A204.1 (cell line): ENCODE measurements at regions not wholly inside any gene's neighbourhood (a gene's known extent, or its start where the extent isn't known, plus 50 kb on each side); places are given as distances from the start of the nearest gene placed in this dataset.

Source experiments
- FAIRE-seq: peaks from 2 replicates; lab custom pipeline; 2012; peaks lifted over from hg19 to GRCh38; lab: Jason Lieb, UNC

GRCh38 chr3:127374086-127375010 is 86.5 kb upstream of the PRR20G start:
- FAIRE-seq, result no peak

GRCh38 chr3:127373441-127374085 is 85.7 kb upstream of the PRR20G start:
- FAIRE-seq, result no peak

- no peak for FAIRE-seq
Measured at GRCh38 chr3:127371846-127372245, 84.0 kb upstream of the PRR20G start.

- FAIRE-seq, result no peak
Measured at GRCh38 chr3:127371334-127371733, 83.5 kb upstream of the PRR20G start.

- no peak for FAIRE-seq
Measured at GRCh38 chr3:127370906-127371305, 83.1 kb upstream of the PRR20G start.

- no peak for FAIRE-seq
Measured at GRCh38 chr3:127369356-127369935, 81.6 kb upstream of the PRR20G start.

- FAIRE-seq, result no peak
Measured at GRCh38 chr3:127368186-127369032, 80.6 kb upstream of the PRR20G start.

- no peak for FAIRE-seq
Measured at GRCh38 chr3:127367593-127367992, 79.7 kb upstream of the PRR20G start.

GRCh38 chr3:127366383-127366782 is 78.5 kb upstream of the PRR20G start:
- no peak for FAIRE-seq

GRCh38 chr3:127365163-127365798 is 77.4 kb upstream of the PRR20G start:
- FAIRE-seq, result no peak

- FAIRE-seq, result no peak
Measured at GRCh38 chr3:127363891-127364290, 76.0 kb upstream of the PRR20G start.

- FAIRE-seq, result no peak
Measured at GRCh38 chr3:127363171-127363570, 75.3 kb upstream of the PRR20G start.

GRCh38 chr3:127360647-127361046 is 72.8 kb upstream of the PRR20G start:
- no peak for FAIRE-seq

- FAIRE-seq, result no peak
Measured at GRCh38 chr3:127358641-127359040, 70.8 kb upstream of the PRR20G start.

GRCh38 chr3:127356381-127356780 is 68.5 kb upstream of the PRR20G start:
- no peak for FAIRE-seq

- FAIRE-seq, result no peak
Measured at GRCh38 chr3:127354761-127355160, 66.9 kb upstream of the PRR20G start.

GRCh38 chr3:127352612-127353011 is 64.8 kb upstream of the PRR20G start:
- no peak for FAIRE-seq

GRCh38 chr3:127351775-127352350 is 64.0 kb upstream of the PRR20G start:
- FAIRE-seq, result no peak

- no peak for FAIRE-seq
Measured at GRCh38 chr3:127351321-127351720, 63.5 kb upstream of the PRR20G start.

GRCh38 chr3:127350172-127351050 is 62.6 kb upstream of the PRR20G start:
- FAIRE-seq, result no peak
